ENCODE measurements at regions not wholly inside any gene's neighbourhood (a gene's known extent, or its start where the extent isn't known, plus 50 kb on each side); places are given as distances from the start of the nearest gene placed in this dataset.

DNA sequence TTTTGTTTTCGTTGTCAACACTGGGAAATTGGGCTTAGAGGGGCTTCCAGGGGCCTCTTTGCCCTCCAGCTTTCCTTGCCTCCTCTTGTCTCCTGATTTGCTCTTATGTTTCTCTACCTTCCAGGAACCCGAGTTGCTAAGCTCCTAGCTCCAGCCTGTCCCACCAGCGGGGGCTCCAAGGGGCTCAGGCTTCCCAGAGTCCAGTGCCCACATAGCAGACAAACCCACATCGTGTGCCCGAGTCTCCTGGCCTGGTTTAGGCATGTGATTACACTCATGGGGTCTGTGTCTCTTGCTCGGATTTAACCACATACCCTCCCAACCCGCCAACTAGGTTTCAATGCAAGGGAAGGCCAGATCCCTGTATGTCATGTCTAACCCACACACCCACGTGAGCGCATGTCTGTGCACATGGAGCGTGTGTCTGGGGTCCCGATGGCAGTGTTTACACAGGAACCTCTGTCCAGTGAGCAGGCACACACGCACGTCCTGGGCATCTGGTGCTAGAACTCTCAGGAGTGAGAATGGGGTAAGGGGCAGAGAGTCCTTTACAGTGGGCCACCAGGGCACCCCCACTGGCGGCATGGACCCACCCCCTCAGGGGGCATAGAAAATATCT, 76.1 kb upstream of the MED9 start:
- TF ChIP-seq, protein P1, sequence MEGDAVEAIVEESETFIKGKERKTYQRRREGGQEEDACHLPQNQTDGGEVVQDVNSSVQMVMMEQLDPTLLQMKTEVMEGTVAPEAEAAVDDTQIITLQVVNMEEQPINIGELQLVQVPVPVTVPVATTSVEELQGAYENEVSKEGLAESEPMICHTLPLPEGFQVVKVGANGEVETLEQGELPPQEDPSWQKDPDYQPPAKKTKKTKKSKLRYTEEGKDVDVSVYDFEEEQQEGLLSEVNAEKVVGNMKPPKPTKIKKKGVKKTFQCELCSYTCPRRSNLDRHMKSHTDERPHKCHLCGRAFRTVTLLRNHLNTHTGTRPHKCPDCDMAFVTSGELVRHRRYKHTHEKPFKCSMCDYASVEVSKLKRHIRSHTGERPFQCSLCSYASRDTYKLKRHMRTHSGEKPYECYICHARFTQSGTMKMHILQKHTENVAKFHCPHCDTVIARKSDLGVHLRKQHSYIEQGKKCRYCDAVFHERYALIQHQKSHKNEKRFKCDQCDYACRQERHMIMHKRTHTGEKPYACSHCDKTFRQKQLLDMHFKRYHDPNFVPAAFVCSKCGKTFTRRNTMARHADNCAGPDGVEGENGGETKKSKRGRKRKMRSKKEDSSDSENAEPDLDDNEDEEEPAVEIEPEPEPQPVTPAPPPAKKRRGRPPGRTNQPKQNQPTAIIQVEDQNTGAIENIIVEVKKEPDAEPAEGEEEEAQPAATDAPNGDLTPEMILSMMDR (conservative IDR thresholded peaks at IDR 0.05; ENCODE audit: low read length), result no peak
- TF ChIP-seq EZH2phosphoT487 (IDR thresholded peaks at IDR 0.05; ENCODE audit: borderline replicate concordance), result no peak

Measured in Loucy (cell line).